HepG2 (cell line): ENCODE measurements at regions not wholly inside any gene's neighbourhood (a gene's known extent, or its start where the extent isn't known, plus 50 kb on each side); places are given as distances from the start of the nearest gene placed in this dataset.
A peak's percentile ranks its signal among the peaks of the same experiment; 100 is the strongest.

ENCODE experiments used
- ATAC-seq: fragments of 200-7000 bp; cut with Tn5 transposase; 3 replicates; pipeline ENCODE4 v1.9.1; 2020; ENCODE audit warnings: mild to moderate bottlenecking, moderate library complexity
- BruUV-seq: library from RNA; stranded (reverse); fragments of 400-500 nt; replicated peaks from 2 replicates; lab custom pipeline; 2021; lab: Mats Ljungman, UMichigan
- CTCF ChIA-PET: fragments of 300-600 bp; formaldehyde crosslinking; extraction: SDS; loops from one replicate; lab custom pipeline; 2021; ENCODE audit warnings: low total read pairs, inconsistent platforms, low intra/inter-chr PET ratio; lab: Yijun Ruan, JAX
- POLR2A ChIA-PET: fragments of 350-600 bp; sonication (Branson Sonifier 250); formaldehyde crosslinking; loops from one replicate; lab custom pipeline; 2020; ENCODE audit warnings: antibody characterized with exemption, inconsistent platforms; lab: Yijun Ruan, JAX
- DNase-seq: peaks from one replicate; pipeline ENCODE4 v3.0.0-alpha.2; 2015; ENCODE audit warnings: low spot score
- FAIRE-seq: peaks from 3 replicates; lab custom pipeline; 2011; peaks lifted over from hg19 to GRCh38; lab: Jason Lieb, UNC
- H2AFZ ChIP-seq: one replicate; pipeline ENCODE4 v1.6.1; 2011; ENCODE audit warnings: low read length, inconsistent platforms
- H3K27ac ChIP-seq: fragments of 300-600 bp; 3 replicates; pipeline ENCODE4 v1.8.0; 2011; ENCODE audit warnings: mixed run types, mild to moderate bottlenecking, mixed read lengths, low read length, inconsistent platforms; ENCODE audit not compliant: insufficient read depth; ENCODE audit errors: extremely low read length
- H3K27me3 ChIP-seq, 2 experiments: fragments of 200-600 bp in 1 of 2; 2 replicates in 1 of 2; 3 replicates in 1 of 2; pipeline versions ENCODE4 v1.6.0 to v1.8.0; 2011; ENCODE audit warnings: low read length in 2 of 2, mild to moderate bottlenecking in 2 of 2, moderate library complexity in 2 of 2, inconsistent platforms in 1 of 2; ENCODE audit not compliant: insufficient read depth in 2 of 2, control insufficient read depth in 1 of 2
- H3K36me3 ChIP-seq, 2 experiments: fragments of 200-600 bp in 1 of 2; replicated peaks in 1 of 2; 2 replicates in 1 of 2; 3 replicates in 1 of 2; pipeline versions ENCODE4 v1.5.1 to v1.8.0; 2011; ENCODE audit warnings: low read length in 2 of 2, inconsistent platforms in 1 of 2; ENCODE audit not compliant: insufficient read depth in 2 of 2, control insufficient read depth in 1 of 2
- H3K4me1 ChIP-seq: 2 replicates; pipeline ENCODE4 v1.5.1; 2012; ENCODE audit warnings: low read length, inconsistent platforms; ENCODE audit not compliant: insufficient read depth
- H3K4me2 ChIP-seq: 2 replicates; pipeline ENCODE4 v1.6.0; 2011; ENCODE audit warnings: low read depth, low read length, inconsistent platforms
- H3K4me3 ChIP-seq, 3 experiments: fragments of 200-600 bp in 1 of 3; sonication (generic), shearing (Covaris generic) in 1 of 3; replicated peaks in 1 of 3; 2 replicates each; pipeline ENCODE4 v1.5.1; 2011 to 2016; ENCODE audit warnings: low read length in 3 of 3, inconsistent platforms in 2 of 3, low read depth in 2 of 3, mild to moderate bottlenecking in 2 of 3, control low read depth in 1 of 3, mixed read lengths in 1 of 3; ENCODE audit not compliant: insufficient read depth in 1 of 3
- H3K79me2 ChIP-seq: one replicate; pipeline ENCODE4 v1.6.1; 2011; ENCODE audit warnings: low read length, inconsistent platforms; ENCODE audit not compliant: insufficient read depth
- H3K9ac ChIP-seq: 2 replicates; pipeline ENCODE4 v1.6.0; 2011; ENCODE audit warnings: mild to moderate bottlenecking, low read depth, low read length, inconsistent platforms; ENCODE audit not compliant: insufficient read depth
- H3K9me3 ChIP-seq: 2 replicates; pipeline ENCODE4 v1.5.1; 2012; ENCODE audit warnings: mild to moderate bottlenecking, low read length
- H4K20me1 ChIP-seq: 2 replicates; pipeline ENCODE4 v1.6.0; 2011; ENCODE audit warnings: inconsistent platforms, mild to moderate bottlenecking, low read length, moderate library complexity; ENCODE audit not compliant: insufficient read depth
- CBX2 ChIP-seq, 2 experiments: fragments of 200-600 bp in 1 of 2; sonication (generic); formaldehyde crosslinking in 1 of 2; IDR thresholded peaks; 2 replicates each; pipeline versions ENCODE4 v1.7.0 to v1.8.1; 2018 to 2022; ENCODE audit warnings: low read depth in 2 of 2, low read length in 1 of 2, mild to moderate bottlenecking in 1 of 2, missing genetic modification reagents in 1 of 2
- CEBPB ChIP-seq: IDR thresholded peaks from 2 replicates; pipeline ENCODE4 v1.6.1; 2011; ENCODE audit warnings: low read depth, low read length, improper control_type of control experiment, borderline replicate concordance
- HNRNPLL ChIP-seq: fragments of 200-400 bp; formaldehyde crosslinking; IDR thresholded peaks from 2 replicates; pipeline ENCODE4 v1.6.1; 2017; ENCODE audit warnings: mild to moderate bottlenecking, low read depth, low read length; ENCODE audit not compliant: poor library complexity, severe bottlenecking
- ISX ChIP-seq: sonication (generic); formaldehyde crosslinking; conservative IDR thresholded peaks from 2 replicates; pipeline ENCODE4 v1.5.0; 2020; ENCODE audit warnings: missing genetic modification reagents
- TEAD3 ChIP-seq: optimal IDR thresholded peaks from 2 replicates; pipeline ENCODE3; 2016; ENCODE audit warnings: borderline replicate concordance
- WGBS: methylation state at CpG from one replicate; pipeline ENCODE4 v1.1.6; 2017; ENCODE audit warnings: low lambda C conversion rate; 5-methylcytosine and 5-hydroxymethylcytosine counted together
- in situ Hi-C: cut with HindIII; loops from 2 replicates; pipeline ENCODE4 v1.10.0; 2017; ENCODE audit warnings: low pct_unique_long_range_greater_than_20kb; ENCODE audit not compliant: extremely low pct_ligation_motif_present
- intact Hi-C: fragments of 100-400 bp; cut with micrococcal nuclease; formaldehyde crosslinking; loops from one replicate; pipeline ENCODE4 v1.10.0; 2022; ENCODE audit not compliant: unreplicated experiment
- TF ChIP-seq, protein P1 (sequence below): IDR thresholded peaks from 2 replicates; pipeline ENCODE4 v1.6.1; 2016; ENCODE audit warnings: low read depth, missing genetic modification reagents, missing compliant biosample characterization

DNA sequence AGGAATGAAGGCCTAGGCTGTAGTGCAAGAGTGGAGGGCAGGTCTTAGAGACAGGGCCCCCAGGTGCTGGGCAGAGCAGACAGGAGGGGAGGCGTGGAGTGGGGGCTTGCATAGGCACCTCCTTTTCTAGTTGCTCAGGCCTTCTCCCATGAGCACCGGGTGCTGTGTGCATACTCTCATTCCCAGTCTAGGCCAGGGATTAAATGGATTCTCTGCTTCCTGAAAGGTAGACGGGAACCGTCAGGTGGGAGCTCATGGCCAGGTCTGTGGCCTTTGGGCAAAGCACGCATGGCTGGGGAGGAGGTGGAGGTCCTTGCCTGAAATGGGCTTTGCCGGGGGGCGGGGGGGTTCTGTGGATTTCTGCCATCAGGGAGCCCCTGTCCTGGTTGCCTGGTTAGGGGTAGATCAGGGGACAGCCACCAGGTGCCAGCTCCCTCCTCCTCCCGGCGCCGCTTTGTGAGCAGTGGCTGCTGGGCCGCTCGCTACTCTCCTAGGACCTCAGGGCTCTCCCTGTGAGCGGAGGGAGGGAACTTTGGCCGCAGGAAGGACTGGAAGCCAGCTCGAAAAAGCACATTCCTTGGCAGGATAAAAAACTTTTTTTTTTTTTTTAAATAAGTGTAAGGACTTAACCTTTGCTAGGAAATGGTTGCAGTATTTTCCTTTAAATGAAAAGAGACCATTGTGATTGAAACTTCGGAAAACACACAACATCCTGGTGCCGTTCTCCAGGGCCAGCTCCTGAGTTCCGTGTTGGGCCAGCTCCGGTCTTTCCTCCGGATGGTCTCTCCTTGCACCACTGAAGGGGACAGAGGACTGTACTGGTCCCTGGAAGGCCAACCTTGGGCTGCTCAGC, 82.8 kb upstream of the HAAO start (continued):
- TF ChIP-seq CBX2 (IDR thresholded peaks at IDR 0.05; ENCODE audit: low read depth, low read length) (no peak), CBX2 (CRISPR knock-in tag; IDR thresholded peaks at IDR 0.05; ENCODE audit: low read depth) (no peak), HNRNPLL (peak; percentile 27), TEAD3 (CRISPR knock-in tag) (peak; percentile 22)
- TF ChIP-seq, protein P1, sequence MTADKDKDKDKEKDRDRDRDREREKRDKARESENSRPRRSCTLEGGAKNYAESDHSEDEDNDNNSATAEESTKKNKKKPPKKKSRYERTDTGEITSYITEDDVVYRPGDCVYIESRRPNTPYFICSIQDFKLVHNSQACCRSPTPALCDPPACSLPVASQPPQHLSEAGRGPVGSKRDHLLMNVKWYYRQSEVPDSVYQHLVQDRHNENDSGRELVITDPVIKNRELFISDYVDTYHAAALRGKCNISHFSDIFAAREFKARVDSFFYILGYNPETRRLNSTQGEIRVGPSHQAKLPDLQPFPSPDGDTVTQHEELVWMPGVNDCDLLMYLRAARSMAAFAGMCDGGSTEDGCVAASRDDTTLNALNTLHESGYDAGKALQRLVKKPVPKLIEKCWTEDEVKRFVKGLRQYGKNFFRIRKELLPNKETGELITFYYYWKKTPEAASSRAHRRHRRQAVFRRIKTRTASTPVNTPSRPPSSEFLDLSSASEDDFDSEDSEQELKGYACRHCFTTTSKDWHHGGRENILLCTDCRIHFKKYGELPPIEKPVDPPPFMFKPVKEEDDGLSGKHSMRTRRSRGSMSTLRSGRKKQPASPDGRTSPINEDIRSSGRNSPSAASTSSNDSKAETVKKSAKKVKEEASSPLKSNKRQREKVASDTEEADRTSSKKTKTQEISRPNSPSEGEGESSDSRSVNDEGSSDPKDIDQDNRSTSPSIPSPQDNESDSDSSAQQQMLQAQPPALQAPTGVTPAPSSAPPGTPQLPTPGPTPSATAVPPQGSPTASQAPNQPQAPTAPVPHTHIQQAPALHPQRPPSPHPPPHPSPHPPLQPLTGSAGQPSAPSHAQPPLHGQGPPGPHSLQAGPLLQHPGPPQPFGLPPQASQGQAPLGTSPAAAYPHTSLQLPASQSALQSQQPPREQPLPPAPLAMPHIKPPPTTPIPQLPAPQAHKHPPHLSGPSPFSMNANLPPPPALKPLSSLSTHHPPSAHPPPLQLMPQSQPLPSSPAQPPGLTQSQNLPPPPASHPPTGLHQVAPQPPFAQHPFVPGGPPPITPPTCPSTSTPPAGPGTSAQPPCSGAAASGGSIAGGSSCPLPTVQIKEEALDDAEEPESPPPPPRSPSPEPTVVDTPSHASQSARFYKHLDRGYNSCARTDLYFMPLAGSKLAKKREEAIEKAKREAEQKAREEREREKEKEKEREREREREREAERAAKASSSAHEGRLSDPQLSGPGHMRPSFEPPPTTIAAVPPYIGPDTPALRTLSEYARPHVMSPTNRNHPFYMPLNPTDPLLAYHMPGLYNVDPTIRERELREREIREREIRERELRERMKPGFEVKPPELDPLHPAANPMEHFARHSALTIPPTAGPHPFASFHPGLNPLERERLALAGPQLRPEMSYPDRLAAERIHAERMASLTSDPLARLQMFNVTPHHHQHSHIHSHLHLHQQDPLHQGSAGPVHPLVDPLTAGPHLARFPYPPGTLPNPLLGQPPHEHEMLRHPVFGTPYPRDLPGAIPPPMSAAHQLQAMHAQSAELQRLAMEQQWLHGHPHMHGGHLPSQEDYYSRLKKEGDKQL (CRISPR knock-in tag), result no peak

DNA sequence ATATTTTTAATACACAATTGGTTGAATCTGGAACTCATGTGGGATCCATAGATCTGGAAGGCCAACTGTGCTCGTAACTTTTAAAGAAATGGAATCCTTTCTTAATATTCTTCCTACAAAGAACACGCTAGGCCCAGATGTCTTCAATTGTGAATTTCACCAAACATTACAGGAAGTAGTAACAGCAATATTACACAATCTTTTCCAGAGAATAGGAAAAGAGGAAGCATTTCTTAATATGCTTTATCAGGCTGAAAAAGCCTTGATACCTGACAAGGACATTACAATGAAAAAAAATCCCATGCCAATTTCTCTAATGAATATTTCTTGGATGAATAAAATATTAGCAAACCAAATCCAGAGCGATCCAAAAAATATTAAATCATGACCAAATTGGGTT, 80.3 kb upstream of the HAAO start:
- in situ Hi-C loops (no loop called here), intact Hi-C loops (no loop called here)
- ATAC-seq (no peak), FAIRE-seq (no peak), DNase-seq (no peak)
- no peak overlapping the region for H3K4me2 ChIP-seq
- TF ChIP-seq CEBPB, result peak; percentile 55; the same call in 1 of the 2 replicates
- no peak for TF ChIP-seq ISX
- 55% methylated on average over 3 of the region's 3 CpGs for WGBS
- H4K20me1 ChIP-seq, result no peaks in the 10 kb centered on the region
- POLR2A ChIA-PET, result no interaction called here
- peaks cover 0 to 4% of the 10 kb centered on the region in 2 experiments; a peak in 1 of 5 replicates for H3K27me3 ChIP-seq
- no peak overlapping the region for H2AFZ ChIP-seq
- no TSS peak for BruUV-seq
- H3K36me3 ChIP-seq, result no peaks in the 10 kb centered on the region
- H3K27ac ChIP-seq, result no peak overlapping the region
- H3K9me3 ChIP-seq, result peaks cover 6% of the 10 kb centered on the region
- 0 out of 2 replicates have a peak, but pooled peaks cover 6% of the 10 kb centered on the region for H3K4me1 ChIP-seq
- CTCF ChIA-PET, result no interaction called here
- no peak overlapping the region for H3K9ac ChIP-seq
- no peaks in the 10 kb centered on the region for H3K79me2 ChIP-seq
- no peak overlapping the region for H3K4me3 ChIP-seq
